Caco-2 (cell line): ENCODE measurements at regions not wholly inside any gene's neighbourhood (a gene's known extent, or its start where the extent isn't known, plus 50 kb on each side); places are given as distances from the start of the nearest gene placed in this dataset.
"Not testable (repeated sequence)": the region's sequence is repeated elsewhere in the genome, so short reads cannot be mapped to it uniquely, and the experiment has no call there.

Experiments used
- BruUV-seq: library from RNA; stranded (reverse); fragments of 400-500 nt; replicated peaks from 2 replicates; lab custom pipeline; 2021; lab: Mats Ljungman, UMichigan
- CTCF ChIA-PET: fragments of 300-600 bp; sonication (Branson Sonifier 250); formaldehyde crosslinking; loops from one replicate; lab custom pipeline; 2022; ENCODE audit warnings: antibody characterized with exemption; lab: Charles Lee
- POLR2A ChIA-PET: fragments of 300-600 bp; sonication (Branson Sonifier 250); formaldehyde crosslinking; loops from one replicate; lab custom pipeline; 2022; ENCODE audit warnings: antibody characterized with exemption; lab: Charles Lee
- DNase-seq, 2 experiments: peaks; one replicate each; pipeline versions ENCODE4 v3.0.0 to v3.0.0-alpha.2; 2020 to 2022
- H3K27me3 ChIP-seq: replicated peaks from 2 replicates; pipeline ENCODE4 v1.6.0; 2011; ENCODE audit warnings: low read length; ENCODE audit not compliant: control insufficient read depth, insufficient read depth
- H3K36me3 ChIP-seq: 2 replicates; pipeline ENCODE4 v1.5.1; 2011; ENCODE audit warnings: low read length; ENCODE audit not compliant: control insufficient read depth, insufficient read depth
- H3K4me1 ChIP-seq: fragments of 250-450 bp; sonication (Bioruptor Pico); 2 replicates; pipeline ENCODE4 v1.5.1; 2020; ENCODE audit warnings: mild to moderate bottlenecking
- H3K4me3 ChIP-seq: 2 replicates; pipeline ENCODE4 v1.5.1; 2011; ENCODE audit warnings: low read depth, mild to moderate bottlenecking, control low read depth, low read length
- H3K9me3 ChIP-seq: fragments of 250-450 bp; sonication (Bioruptor Pico); 2 replicates; pipeline ENCODE4 v1.5.1; 2020; ENCODE audit warnings: mild to moderate bottlenecking, moderate library complexity
- H3K27ac Mint-ChIP-seq: one replicate; pipeline ENCODE4 v1.8.0; 2022; ENCODE audit warnings: mixed read lengths; ENCODE audit not compliant: unreplicated experiment
- H3K27me3 Mint-ChIP-seq: one replicate; pipeline ENCODE4 v1.8.0; 2022; ENCODE audit warnings: mixed read lengths; ENCODE audit not compliant: insufficient read depth, unreplicated experiment
- H3K36me3 Mint-ChIP-seq: one replicate; pipeline ENCODE4 v1.8.0; 2022; ENCODE audit warnings: mild to moderate bottlenecking, mixed read lengths; ENCODE audit not compliant: insufficient read depth, unreplicated experiment
- H3K4me1 Mint-ChIP-seq: one replicate; pipeline ENCODE4 v1.8.0; 2022; ENCODE audit warnings: low read depth, mixed read lengths; ENCODE audit not compliant: unreplicated experiment
- H3K4me3 Mint-ChIP-seq: one replicate; pipeline ENCODE4 v1.8.0; 2022; ENCODE audit warnings: mild to moderate bottlenecking, moderate library complexity, mixed read lengths; ENCODE audit not compliant: unreplicated experiment
- H3K9me3 Mint-ChIP-seq: one replicate; pipeline ENCODE4 v1.8.0; 2022; ENCODE audit warnings: mixed read lengths; ENCODE audit not compliant: unreplicated experiment
- CTCF ChIP-seq, 2 experiments: fragments of 200-600 bp in 1 of 2; IDR thresholded peaks; 1 replicate in 1 of 2; 2 replicates in 1 of 2; pipeline versions ENCODE4 v1.5.1 to v1.8.0; 2011 to 2022; ENCODE audit warnings: antibody characterized with exemption in 1 of 2, control low read depth in 1 of 2, inconsistent platforms in 1 of 2, low read depth in 1 of 2, low read length in 1 of 2, mild to moderate bottlenecking in 1 of 2, moderate library complexity in 1 of 2; ENCODE audit not compliant: insufficient read depth in 1 of 2, severe bottlenecking in 1 of 2, unreplicated experiment in 1 of 2
- intact Hi-C: fragments of 100-400 bp; cut with micrococcal nuclease; formaldehyde crosslinking; loops from one replicate; pipeline ENCODE4 v1.10.0; 2022; ENCODE audit not compliant: unreplicated experiment

GRCh38 chr6:115060581-115060980 lies 717.8 kb upstream of the HS3ST5 start:
- no peak overlapping the region for H3K4me3 ChIP-seq
- no peak for DNase-seq
- no TSS peak for BruUV-seq
- H3K36me3 ChIP-seq: no peaks in the 10 kb centered on the region
- H3K9me3 Mint-ChIP-seq: no peaks in the 10 kb centered on the region
- POLR2A ChIA-PET: no interaction called here
- TF ChIP-seq CTCF (IDR thresholded peaks at IDR 0.05; ENCODE audit: insufficient read depth in 1 of 2, low read depth in 1 of 2, low read length in 1 of 2, severe bottlenecking in 1 of 2, unreplicated experiment in 1 of 2): no peak
- H3K27me3 Mint-ChIP-seq: no peaks in the 10 kb centered on the region
- no peak overlapping the region for H3K4me3 Mint-ChIP-seq
- H3K9me3 ChIP-seq: no peaks in the 10 kb centered on the region
- H3K27ac Mint-ChIP-seq: no peak overlapping the region
- intact Hi-C loops: no loop called here
- no peaks in the 10 kb centered on the region for H3K4me1 Mint-ChIP-seq
- no peaks in the 10 kb centered on the region for H3K4me1 ChIP-seq
- CTCF ChIA-PET: no interaction called here
- H3K27me3 ChIP-seq: no peaks in the 10 kb centered on the region
- H3K36me3 Mint-ChIP-seq: no peaks in the 10 kb centered on the region

- intact Hi-C loops: no loop called here
- H3K9me3 Mint-ChIP-seq: no peaks in the 10 kb centered on the region
- no peak for DNase-seq
- TF ChIP-seq CTCF (IDR thresholded peaks at IDR 0.05; ENCODE audit: insufficient read depth in 1 of 2, low read depth in 1 of 2, low read length in 1 of 2, severe bottlenecking in 1 of 2, unreplicated experiment in 1 of 2): no peak
- H3K36me3 ChIP-seq: no peaks in the 10 kb centered on the region
- no peaks in the 10 kb centered on the region for H3K9me3 ChIP-seq
- POLR2A ChIA-PET: no interaction called here
- no peaks in the 10 kb centered on the region for H3K27me3 ChIP-seq
- no peak overlapping the region for H3K27ac Mint-ChIP-seq
- H3K4me1 ChIP-seq: 0 out of 2 replicates have a peak, but pooled peaks cover 3% of the 10 kb centered on the region
- no TSS peak for BruUV-seq
- H3K4me3 Mint-ChIP-seq: no peak overlapping the region
- no peaks in the 10 kb centered on the region for H3K27me3 Mint-ChIP-seq
- peaks cover 8% of the 10 kb centered on the region for H3K4me1 Mint-ChIP-seq
- H3K36me3 Mint-ChIP-seq: no peaks in the 10 kb centered on the region
- CTCF ChIA-PET: no interaction called here
- no peak overlapping the region for H3K4me3 ChIP-seq
Observed at GRCh38 chr6:115058414-115059211, 715.8 kb upstream of the HS3ST5 start.

GRCh38 chr6:115055579-115055978 lies 712.8 kb upstream of the HS3ST5 start:
- Histone ChIP-seq H3K9me3 (no peaks in the 10 kb centered on the region), H3K4me3 (no peak overlapping the region), H3K4me1 (0 out of 2 replicates have a peak, but pooled peaks cover 3% of the 10 kb centered on the region), H3K27me3 (no peaks in the 10 kb centered on the region), H3K36me3 (no peaks in the 10 kb centered on the region)
- no peaks in the 10 kb centered on the region for H3K9me3 Mint-ChIP-seq
- no peaks in the 10 kb centered on the region for H3K27me3 Mint-ChIP-seq
- intact Hi-C loops: no loop called here
- CTCF ChIA-PET: no interaction called here
- BruUV-seq: no TSS peak
- no peak for TF ChIP-seq CTCF (IDR thresholded peaks at IDR 0.05; ENCODE audit: insufficient read depth in 1 of 2, low read depth in 1 of 2, low read length in 1 of 2, severe bottlenecking in 1 of 2, unreplicated experiment in 1 of 2)
- DNase-seq: no peak
- peaks cover 4% of the 10 kb centered on the region for H3K36me3 Mint-ChIP-seq
- H3K4me1 Mint-ChIP-seq: peaks cover 8% of the 10 kb centered on the region
- POLR2A ChIA-PET: no interaction called here
- no peak overlapping the region for H3K4me3 Mint-ChIP-seq
- no peak overlapping the region for H3K27ac Mint-ChIP-seq

DNA sequence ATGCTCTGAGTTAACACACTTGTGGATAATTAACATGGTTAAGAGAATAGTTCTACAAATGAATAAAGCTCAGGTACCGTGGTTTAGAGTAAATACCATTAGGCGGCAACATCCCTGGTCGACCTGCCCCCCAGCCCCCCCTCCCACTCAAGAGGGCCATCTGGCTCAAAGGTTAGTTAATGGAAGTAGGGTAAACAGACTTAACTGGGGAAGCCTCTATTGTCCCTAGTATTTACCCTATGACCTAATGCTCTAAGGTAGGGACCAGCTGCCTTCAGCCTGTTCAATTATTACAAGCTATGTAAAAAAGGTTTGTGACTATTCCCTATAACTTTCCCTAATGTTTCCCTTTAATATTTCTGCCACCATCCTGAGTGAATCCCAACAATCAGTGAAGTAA lies 711.4 kb upstream of the HS3ST5 start:
- DNase-seq, H3K27ac Mint-ChIP-seq, H3K9me3 ChIP-seq, H3K27me3 ChIP-seq, H3K4me3 Mint-ChIP-seq, H3K27me3 Mint-ChIP-seq, CTCF ChIA-PET, H3K36me3 ChIP-seq, H3K4me1 Mint-ChIP-seq, POLR2A ChIA-PET, BruUV-seq, H3K4me1 ChIP-seq, H3K36me3 Mint-ChIP-seq, H3K4me3 ChIP-seq, H3K9me3 Mint-ChIP-seq, intact Hi-C loops: not testable (repeated sequence)
